K562 (cell line): ENCODE measurements at regions not wholly inside any gene's neighbourhood (a gene's known extent, or its start where the extent isn't known, plus 50 kb on each side); places are given as distances from the start of the nearest gene placed in this dataset.

Source experiments
- SAFB2 ChIP-seq: fragments of 200-400 bp; formaldehyde crosslinking; IDR thresholded peaks from 2 replicates; pipeline ENCODE4 v1.6.1; 2018; ENCODE audit warnings: borderline replicate concordance, low read length, low read depth, moderate library complexity; ENCODE audit not compliant: severe bottlenecking
- SIN3A ChIP-seq, 2 experiments: fragments of 150-350 bp in 1 of 2; IDR thresholded peaks; 2 replicates each; pipeline ENCODE4 v1.6.1; 2011 to 2016; ENCODE audit warnings: borderline replicate concordance in 2 of 2, low read depth in 2 of 2, low read length in 2 of 2, mild to moderate bottlenecking in 2 of 2, moderate library complexity in 2 of 2; ENCODE audit not compliant: control insufficient read depth in 1 of 2

- TF ChIP-seq SAFB2 (no peak), SIN3A (IDR thresholded peaks at IDR 0.05; ENCODE audit: borderline replicate concordance in 2 of 2, control insufficient read depth in 1 of 2, low read depth in 2 of 2, low read length in 2 of 2) (no peak)
Observed at GRCh38 chr20:58567437-58567836, 52.2 kb upstream of the APCDD1L start.
